ENCODE measurements at regions not wholly inside any gene's neighbourhood (a gene's known extent, or its start where the extent isn't known, plus 50 kb on each side); places are given as distances from the start of the nearest gene placed in this dataset.
"Not testable (repeated sequence)": the region's sequence is repeated elsewhere in the genome, so short reads cannot be mapped to it uniquely, and the experiment has no call there.

- Histone ChIP-seq H3K9me3 (ENCODE audit: insufficient read depth, low read depth, low read length) (no peaks in the 10 kb centered on the region), H3K36me3 (ENCODE audit: insufficient read depth, low read depth, low read length) (no peaks in the 10 kb centered on the region), H3K4me1 (ENCODE audit: insufficient read depth, low read length) (no peaks in the 10 kb centered on the region), H3K4me3 (ENCODE audit: low read length) (no peak overlapping the region), H3K9ac (ENCODE audit: low read depth, low read length) (no peak overlapping the region), H3K27ac (ENCODE audit: low read length) (no peak overlapping the region), H3K27me3 (ENCODE audit: insufficient read depth, low read length) (no peaks in the 10 kb centered on the region)
Measured at GRCh38 chr4:13706716-13707115, 79.2 kb upstream of the BOD1L1 start.

- Histone ChIP-seq H3K4me3 (ENCODE audit: low read length) (no peak overlapping the region), H3K27me3 (ENCODE audit: insufficient read depth, low read length) (no peaks in the 10 kb centered on the region), H3K27ac (ENCODE audit: low read length) (no peak overlapping the region), H3K9ac (ENCODE audit: low read depth, low read length) (no peak overlapping the region), H3K4me1 (ENCODE audit: insufficient read depth, low read length) (no peaks in the 10 kb centered on the region), H3K36me3 (ENCODE audit: insufficient read depth, low read depth, low read length) (no peaks in the 10 kb centered on the region), H3K9me3 (ENCODE audit: insufficient read depth, low read depth, low read length) (no peaks in the 10 kb centered on the region)
Measured at GRCh38 chr4:13710246-13710885, 82.8 kb upstream of the BOD1L1 start.

GRCh38 chr4:13711233-13711785, 83.8 kb upstream of the BOD1L1 start:
- Histone ChIP-seq H3K27me3 (ENCODE audit: insufficient read depth, low read length) (no peaks in the 10 kb centered on the region), H3K4me1 (ENCODE audit: insufficient read depth, low read length) (no peaks in the 10 kb centered on the region), H3K4me3 (ENCODE audit: low read length) (no peak overlapping the region), H3K36me3 (ENCODE audit: insufficient read depth, low read depth, low read length) (no peaks in the 10 kb centered on the region), H3K27ac (ENCODE audit: low read length) (no peak overlapping the region), H3K9me3 (ENCODE audit: insufficient read depth, low read depth, low read length) (no peaks in the 10 kb centered on the region), H3K9ac (ENCODE audit: low read depth, low read length) (no peak overlapping the region)

- Histone ChIP-seq H3K4me1 (ENCODE audit: insufficient read depth, low read length) (no peaks in the 10 kb centered on the region), H3K9me3 (ENCODE audit: insufficient read depth, low read depth, low read length) (no peaks in the 10 kb centered on the region), H3K27ac (ENCODE audit: low read length) (no peak overlapping the region), H3K9ac (ENCODE audit: low read depth, low read length) (no peak overlapping the region), H3K4me3 (ENCODE audit: low read length) (no peak overlapping the region), H3K36me3 (ENCODE audit: insufficient read depth, low read depth, low read length) (no peaks in the 10 kb centered on the region), H3K27me3 (ENCODE audit: insufficient read depth, low read length) (no peaks in the 10 kb centered on the region)
Measured at GRCh38 chr4:13721894-13722293, 94.4 kb upstream of the BOD1L1 start.

GRCh38 chr4:13722649-13723048, 95.1 kb upstream of the BOD1L1 start:
- no peak overlapping the region for H3K27ac ChIP-seq (ENCODE audit: low read length)
- no peaks in the 10 kb centered on the region for H3K27me3 ChIP-seq (ENCODE audit: insufficient read depth, low read length)

GRCh38 chr4:13728761-13729160, 101.2 kb upstream of the BOD1L1 start:
- Histone ChIP-seq H3K9ac (ENCODE audit: low read depth, low read length) (no peak overlapping the region), H3K9me3 (ENCODE audit: insufficient read depth, low read depth, low read length) (no peaks in the 10 kb centered on the region), H3K4me1 (ENCODE audit: insufficient read depth, low read length) (no peaks in the 10 kb centered on the region), H3K36me3 (ENCODE audit: insufficient read depth, low read depth, low read length) (no peaks in the 10 kb centered on the region), H3K27me3 (ENCODE audit: insufficient read depth, low read length) (no peaks in the 10 kb centered on the region), H3K27ac (ENCODE audit: low read length) (no peak overlapping the region), H3K4me3 (ENCODE audit: low read length) (no peak overlapping the region)

More at GRCh38 chr4:13722649-13723048, 95.1 kb upstream of the BOD1L1 start:
- Histone ChIP-seq H3K9ac (ENCODE audit: low read depth, low read length) (no peak overlapping the region), H3K4me3 (ENCODE audit: low read length) (no peak overlapping the region), H3K36me3 (ENCODE audit: insufficient read depth, low read depth, low read length) (no peaks in the 10 kb centered on the region), H3K4me1 (ENCODE audit: insufficient read depth, low read length) (no peaks in the 10 kb centered on the region), H3K9me3 (ENCODE audit: insufficient read depth, low read depth, low read length) (no peaks in the 10 kb centered on the region)

GRCh38 chr4:13731019-13731418, 103.5 kb upstream of the BOD1L1 start:
- Histone ChIP-seq H3K9ac (ENCODE audit: low read depth, low read length) (no peak overlapping the region), H3K27me3 (ENCODE audit: insufficient read depth, low read length) (no peaks in the 10 kb centered on the region), H3K4me3 (ENCODE audit: low read length) (no peak overlapping the region), H3K36me3 (ENCODE audit: insufficient read depth, low read depth, low read length) (no peaks in the 10 kb centered on the region), H3K27ac (ENCODE audit: low read length) (no peak overlapping the region), H3K9me3 (ENCODE audit: insufficient read depth, low read depth, low read length) (no peaks in the 10 kb centered on the region), H3K4me1 (ENCODE audit: insufficient read depth, low read length) (no peaks in the 10 kb centered on the region)

- Histone ChIP-seq H3K27ac (ENCODE audit: low read length) (no peak overlapping the region), H3K36me3 (ENCODE audit: insufficient read depth, low read depth, low read length) (no peaks in the 10 kb centered on the region), H3K4me3 (ENCODE audit: low read length) (no peak overlapping the region), H3K4me1 (ENCODE audit: insufficient read depth, low read length) (no peaks in the 10 kb centered on the region), H3K9ac (ENCODE audit: low read depth, low read length) (no peak overlapping the region), H3K9me3 (ENCODE audit: insufficient read depth, low read depth, low read length) (no peaks in the 10 kb centered on the region), H3K27me3 (ENCODE audit: insufficient read depth, low read length) (no peaks in the 10 kb centered on the region)
Measured at GRCh38 chr4:13733817-13734216, 106.3 kb upstream of the BOD1L1 start.

GRCh38 chr4:13750594-13750993, 123.1 kb upstream of the BOD1L1 start:
- Histone ChIP-seq H3K9ac (ENCODE audit: low read depth, low read length) (no peak overlapping the region), H3K27me3 (ENCODE audit: insufficient read depth, low read length) (no peaks in the 10 kb centered on the region), H3K4me3 (ENCODE audit: low read length) (no peak overlapping the region), H3K36me3 (ENCODE audit: insufficient read depth, low read depth, low read length) (no peaks in the 10 kb centered on the region), H3K27ac (ENCODE audit: low read length) (no peak overlapping the region), H3K9me3 (ENCODE audit: insufficient read depth, low read depth, low read length) (no peaks in the 10 kb centered on the region), H3K4me1 (ENCODE audit: insufficient read depth, low read length) (no peaks in the 10 kb centered on the region)

GRCh38 chr4:13761581-13761980, 134.1 kb upstream of the BOD1L1 start:
- peaks cover 27% of the 10 kb centered on the region for H3K9me3 ChIP-seq (ENCODE audit: insufficient read depth, low read depth, low read length)
- H3K27me3 ChIP-seq (ENCODE audit: insufficient read depth, low read length); H3K27ac ChIP-seq (ENCODE audit: low read length); H3K9ac ChIP-seq (ENCODE audit: low read depth, low read length); H3K4me1 ChIP-seq (ENCODE audit: insufficient read depth, low read length); H3K4me3 ChIP-seq (ENCODE audit: low read length); H3K36me3 ChIP-seq (ENCODE audit: insufficient read depth, low read depth, low read length): not testable (repeated sequence)

- Histone ChIP-seq H3K27me3 (ENCODE audit: insufficient read depth, low read length) (no peaks in the 10 kb centered on the region), H3K4me3 (ENCODE audit: low read length) (no peak overlapping the region), H3K9me3 (ENCODE audit: insufficient read depth, low read depth, low read length) (peaks cover 27% of the 10 kb centered on the region), H3K9ac (ENCODE audit: low read depth, low read length) (no peak overlapping the region), H3K27ac (ENCODE audit: low read length) (no peak overlapping the region), H3K36me3 (ENCODE audit: insufficient read depth, low read depth, low read length) (no peaks in the 10 kb centered on the region), H3K4me1 (ENCODE audit: insufficient read depth, low read length) (no peaks in the 10 kb centered on the region)
Measured at GRCh38 chr4:13762130-13762529, 134.6 kb upstream of the BOD1L1 start.

- H3K27me3 ChIP-seq (ENCODE audit: insufficient read depth, low read length): no peaks in the 10 kb centered on the region
- H3K4me3 ChIP-seq (ENCODE audit: low read length): no peak overlapping the region
- H3K27ac ChIP-seq (ENCODE audit: low read length): no peak overlapping the region
- H3K9ac ChIP-seq (ENCODE audit: low read depth, low read length): no peak overlapping the region
- H3K4me1 ChIP-seq (ENCODE audit: insufficient read depth, low read length): no peaks in the 10 kb centered on the region
- no peaks in the 10 kb centered on the region for H3K36me3 ChIP-seq (ENCODE audit: insufficient read depth, low read depth, low read length)
- H3K9me3 ChIP-seq (ENCODE audit: insufficient read depth, low read depth, low read length): peaks cover 20% of the 10 kb centered on the region; the same call in 1 of the 2 replicates
Measured at GRCh38 chr4:13763707-13764106, 136.2 kb upstream of the BOD1L1 start.
